Astrocyte of the hippocampus (primary cell): ENCODE measurements at regions not wholly inside any gene's neighbourhood (a gene's known extent, or its start where the extent isn't known, plus 50 kb on each side); places are given as distances from the start of the nearest gene placed in this dataset.

Experiments used
- DNase-seq: peaks from one replicate; pipeline ENCODE4 v3.0.0; 2011; ENCODE audit warnings: low read depth, low spot score

GRCh38 chr3:107294117-107294516 is 83.1 kb upstream of the CCDC54 start:
- no peak for DNase-seq

- DNase-seq: no peak
Observed at GRCh38 chr3:107297597-107297996, 79.6 kb upstream of the CCDC54 start.

- no peak for DNase-seq
Observed at GRCh38 chr3:107307205-107307604, 70.0 kb upstream of the CCDC54 start.

GRCh38 chr3:107308716-107309115 is 68.5 kb upstream of the CCDC54 start:
- no peak for DNase-seq

GRCh38 chr3:107309312-107309711 is 67.9 kb upstream of the CCDC54 start:
- no peak for DNase-seq

GRCh38 chr3:107313711-107314110 is 63.5 kb upstream of the CCDC54 start:
- DNase-seq: no peak

- DNase-seq: peak; percentile 10
Observed at GRCh38 chr3:107315141-107315540, 62.1 kb upstream of the CCDC54 start.

GRCh38 chr3:107323723-107324122 is 53.5 kb upstream of the CCDC54 start:
- no peak for DNase-seq

GRCh38 chr3:107325446-107325845 is 51.8 kb upstream of the CCDC54 start:
- no peak for DNase-seq
